Testis (tissue), 2 donors: ENCODE measurements at regions not wholly inside any gene's neighbourhood (a gene's known extent, or its start where the extent isn't known, plus 50 kb on each side); places are given as distances from the start of the nearest gene placed in this dataset.

Source experiments
- CTCF ChIP-seq, 3 experiments: fragments of 450-650 bp in 2 of 3; fragments of 200-600 bp in 1 of 3; sonication (generic) in 1 of 3; IDR thresholded peaks; one replicate each; pipeline ENCODE4 v1.5.1; 2016 to 2019; ENCODE audit warnings: antibody characterized with exemption in 3 of 3, mild to moderate bottlenecking in 2 of 3, moderate library complexity in 1 of 3
- POLR2A ChIP-seq: fragments of 450-650 bp; IDR thresholded peaks from one replicate; pipeline ENCODE4 v1.6.1; 2017; ENCODE audit warnings: antibody characterized with exemption, mild to moderate bottlenecking, moderate library complexity

DNA sequence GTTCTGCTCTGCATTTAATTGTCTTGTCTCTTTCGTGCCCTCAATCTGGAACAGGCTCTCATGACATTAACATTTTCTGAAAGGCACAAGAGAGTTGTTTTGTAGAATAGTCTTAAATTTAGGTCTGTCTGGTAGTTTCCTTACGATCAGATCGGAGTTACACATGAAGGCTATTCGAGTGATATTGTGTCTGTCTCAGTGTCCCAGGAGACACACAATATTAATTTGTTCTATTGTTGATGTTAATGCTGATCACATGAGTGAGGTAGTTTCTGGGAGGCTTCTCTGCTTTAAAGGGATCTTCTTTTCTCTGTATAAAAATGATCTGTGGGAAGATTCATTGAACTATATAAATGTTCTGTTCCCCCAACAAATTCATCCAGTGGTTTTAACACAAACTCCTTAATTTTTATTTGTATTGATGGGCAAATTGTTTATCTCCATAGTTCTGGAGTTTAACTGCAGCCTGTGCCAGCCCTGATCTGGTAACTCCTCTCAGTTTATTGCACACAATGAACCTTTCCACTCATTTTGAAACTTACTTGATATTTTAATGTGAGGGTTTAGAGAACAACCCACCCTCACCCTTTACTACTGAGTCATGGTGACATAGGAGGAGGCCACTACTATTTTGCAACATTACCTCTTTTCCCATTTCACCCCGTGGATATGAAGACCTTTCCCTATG, 223.0 kb downstream of the CBLN4 start:
- TF ChIP-seq CTCF (IDR thresholded peaks at IDR 0.05) (no peak), POLR2A (no peak)
